Colonic mucosa (tissue), 4 donors: ENCODE measurements at regions not wholly inside any gene's neighbourhood (a gene's known extent, or its start where the extent isn't known, plus 50 kb on each side); places are given as distances from the start of the nearest gene placed in this dataset.

Experiments
- DNase-seq: peaks from one replicate; pipeline ENCODE4 v3.0.0-alpha.2; 2020
- H3K27ac ChIP-seq: fragments of 200-600 bp; one replicate; pipeline ENCODE4 v1.8.0; 2021
- H3K27me3 ChIP-seq: fragments of 200-600 bp; one replicate; pipeline ENCODE4 v1.8.0; 2021
- H3K36me3 ChIP-seq: fragments of 200-600 bp; one replicate; pipeline ENCODE4 v1.8.0; 2021
- H3K4me1 ChIP-seq: fragments of 200-600 bp; one replicate; pipeline ENCODE4 v1.8.0; 2021; ENCODE audit warnings: mild to moderate bottlenecking
- H3K4me3 ChIP-seq: fragments of 200-600 bp; one replicate; pipeline ENCODE4 v1.8.0; 2021
- H3K9ac ChIP-seq, 2 donors: one replicate each; pipeline ENCODE4 v1.7.0; 2013; ENCODE audit warnings: control low read depth in 2 of 2, low read depth in 2 of 2, low read length in 2 of 2
- H3K9me3 ChIP-seq: fragments of 200-600 bp; one replicate; pipeline ENCODE4 v1.8.0; 2021
- intact Hi-C: fragments of 100-400 bp; cut with DNase I; formaldehyde crosslinking; loops from one replicate; pipeline ENCODE4 v1.14.1; 2022
- TF ChIP-seq, protein P1 (sequence below): fragments of 200-600 bp; IDR thresholded peaks from one replicate; pipeline ENCODE4 v1.8.0; 2022; ENCODE audit warnings: antibody characterized with exemption, mild to moderate bottlenecking
- donor health status: healthy.
- donor health status: DM: no; HTN: no; CAD: no.
- donor health status: DM: no; HTN: no; CAD: no.

DNA sequence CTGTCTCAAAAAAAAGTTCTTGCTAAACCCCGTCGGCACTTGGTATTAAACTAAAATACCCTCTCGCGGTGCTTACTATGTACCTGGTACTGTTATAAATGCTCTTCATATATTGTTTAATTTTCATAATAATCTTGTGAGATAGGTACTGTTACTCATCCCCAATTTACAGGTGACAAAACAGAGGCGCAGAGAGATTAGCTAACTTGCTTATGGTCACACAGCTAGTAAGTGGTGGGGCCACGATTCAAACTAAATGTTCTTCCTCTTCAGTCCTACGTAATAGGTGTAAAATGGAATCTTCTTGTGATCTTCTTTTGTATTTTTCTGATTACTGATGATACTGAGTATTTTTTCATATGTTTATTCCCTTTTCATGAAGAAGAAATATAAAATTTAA, 51.3 kb downstream of the TET3 start:
- intact Hi-C loops, result no loop called here
- Histone ChIP-seq H3K27ac (no peak overlapping the region), H3K9ac (no peak overlapping the region), H3K9me3 (no peaks in the 10 kb centered on the region), H3K4me3 (no peak overlapping the region), H3K27me3 (no peaks in the 10 kb centered on the region), H3K4me1 (peaks cover 19% of the 10 kb centered on the region), H3K36me3 (no peaks in the 10 kb centered on the region)
- TF ChIP-seq, protein P1, sequence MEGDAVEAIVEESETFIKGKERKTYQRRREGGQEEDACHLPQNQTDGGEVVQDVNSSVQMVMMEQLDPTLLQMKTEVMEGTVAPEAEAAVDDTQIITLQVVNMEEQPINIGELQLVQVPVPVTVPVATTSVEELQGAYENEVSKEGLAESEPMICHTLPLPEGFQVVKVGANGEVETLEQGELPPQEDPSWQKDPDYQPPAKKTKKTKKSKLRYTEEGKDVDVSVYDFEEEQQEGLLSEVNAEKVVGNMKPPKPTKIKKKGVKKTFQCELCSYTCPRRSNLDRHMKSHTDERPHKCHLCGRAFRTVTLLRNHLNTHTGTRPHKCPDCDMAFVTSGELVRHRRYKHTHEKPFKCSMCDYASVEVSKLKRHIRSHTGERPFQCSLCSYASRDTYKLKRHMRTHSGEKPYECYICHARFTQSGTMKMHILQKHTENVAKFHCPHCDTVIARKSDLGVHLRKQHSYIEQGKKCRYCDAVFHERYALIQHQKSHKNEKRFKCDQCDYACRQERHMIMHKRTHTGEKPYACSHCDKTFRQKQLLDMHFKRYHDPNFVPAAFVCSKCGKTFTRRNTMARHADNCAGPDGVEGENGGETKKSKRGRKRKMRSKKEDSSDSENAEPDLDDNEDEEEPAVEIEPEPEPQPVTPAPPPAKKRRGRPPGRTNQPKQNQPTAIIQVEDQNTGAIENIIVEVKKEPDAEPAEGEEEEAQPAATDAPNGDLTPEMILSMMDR, result no peak
- DNase-seq, result no peak

DNA sequence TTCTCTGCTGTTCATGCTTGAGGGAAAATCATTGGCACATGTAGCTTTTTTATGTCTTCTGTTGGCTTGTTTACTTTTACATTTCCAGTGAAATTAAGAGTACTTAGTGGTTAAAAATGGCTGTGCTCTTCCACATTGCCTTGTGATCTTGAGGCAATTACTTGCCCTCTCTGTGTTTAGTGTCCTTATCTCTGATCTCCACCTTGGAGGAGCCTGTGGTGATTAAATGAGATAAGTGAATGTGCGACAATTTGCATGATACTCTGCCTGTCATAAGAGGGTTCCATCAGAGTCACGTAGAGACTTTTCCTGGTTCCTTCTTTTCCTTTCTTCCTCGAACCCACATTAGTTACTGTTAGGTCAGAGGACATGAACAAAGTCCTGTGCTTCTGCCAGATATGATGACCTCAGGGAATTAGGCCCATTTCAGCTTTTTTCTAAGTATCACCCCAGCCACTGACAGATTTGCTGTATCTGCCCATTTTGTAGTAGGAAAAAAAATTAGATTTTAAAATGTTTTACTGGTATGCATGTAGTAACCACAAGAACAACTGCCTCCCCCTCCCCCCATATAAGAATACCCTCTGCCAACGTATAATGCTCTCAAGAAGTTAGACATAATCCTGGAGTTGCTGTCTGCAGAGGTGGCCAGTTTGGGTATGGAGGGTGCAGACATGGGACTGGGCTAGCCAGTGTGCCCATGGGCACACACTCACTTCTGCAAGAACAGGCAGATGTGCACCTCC, 51.9 kb downstream of the TET3 start:
- no peak for DNase-seq
- H3K4me3 ChIP-seq, result no peak overlapping the region
- intact Hi-C loops, result no loop called here
- H3K9me3 ChIP-seq, result no peaks in the 10 kb centered on the region
- H3K4me1 ChIP-seq, result peaks cover 19% of the 10 kb centered on the region
- no peaks in the 10 kb centered on the region for H3K27me3 ChIP-seq
- no peaks in the 10 kb centered on the region for H3K36me3 ChIP-seq
- H3K27ac ChIP-seq, result peak overlapping the region; percentile 24
- TF ChIP-seq, protein P1, result no peak
- no peak overlapping the region for H3K9ac ChIP-seq

DNA sequence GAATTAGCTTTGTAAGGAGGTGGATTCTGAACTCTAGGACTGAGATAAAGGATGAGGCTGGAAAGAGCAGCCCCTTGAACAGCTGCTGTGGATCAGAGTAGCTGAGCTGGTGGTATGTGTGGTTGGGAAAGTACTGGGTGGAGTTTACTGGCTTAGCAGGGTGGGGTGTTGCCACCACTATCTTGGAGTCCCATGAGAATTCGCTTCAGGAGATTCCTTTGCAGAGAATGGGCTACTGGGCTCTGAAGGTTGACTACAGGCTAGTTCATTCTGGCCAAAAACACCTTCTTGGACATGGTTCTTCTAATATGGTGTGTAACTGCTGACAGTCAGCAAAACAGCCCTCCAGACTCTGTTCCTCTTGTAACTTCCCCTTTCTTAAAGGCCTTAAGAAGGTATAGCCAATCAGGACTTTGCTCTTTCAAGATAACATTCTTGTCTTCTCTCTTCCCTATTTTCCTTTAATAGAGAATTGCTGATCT, 52.7 kb downstream of the TET3 start:
- no peak for DNase-seq
- intact Hi-C loops, result no loop called here
- H3K4me3 ChIP-seq, result no peak overlapping the region
- H3K27ac ChIP-seq, result peak overlapping the region; percentile 24
- peaks cover 15% of the 10 kb centered on the region for H3K4me1 ChIP-seq
- no peaks in the 10 kb centered on the region for H3K9me3 ChIP-seq
- TF ChIP-seq, protein P1, result no peak
- no peaks in the 10 kb centered on the region for H3K36me3 ChIP-seq
- H3K27me3 ChIP-seq, result no peaks in the 10 kb centered on the region
- no peak overlapping the region for H3K9ac ChIP-seq

DNA sequence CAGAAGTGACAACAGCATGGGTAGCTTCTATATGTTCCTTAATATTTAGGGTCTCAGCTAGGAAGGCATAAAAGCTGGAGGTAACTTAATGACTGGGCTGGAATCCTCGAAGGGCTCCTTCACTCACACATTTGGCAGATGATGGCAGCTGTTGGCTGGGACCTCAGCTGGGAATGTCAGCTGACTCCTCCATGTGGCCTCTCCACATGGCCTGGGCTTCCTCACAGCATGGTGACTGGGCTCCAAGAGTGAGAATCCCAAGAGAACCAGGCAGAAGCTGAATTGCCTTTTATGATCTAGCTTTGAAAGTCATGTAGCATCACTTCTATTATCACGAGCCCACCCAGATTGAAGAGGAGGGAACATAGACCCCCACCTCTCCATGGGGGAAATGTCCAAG, 54.9 kb downstream of the TET3 start:
- H3K27me3 ChIP-seq, result no peaks in the 10 kb centered on the region
- no peak overlapping the region for H3K9ac ChIP-seq
- TF ChIP-seq, protein P1, result no peak
- peaks cover 7% of the 10 kb centered on the region for H3K4me1 ChIP-seq
- DNase-seq, result no peak
- H3K4me3 ChIP-seq, result no peak overlapping the region
- intact Hi-C loops, result no loop called here
- no peaks in the 10 kb centered on the region for H3K36me3 ChIP-seq
- no peak overlapping the region for H3K27ac ChIP-seq
- H3K9me3 ChIP-seq, result no peaks in the 10 kb centered on the region

DNA sequence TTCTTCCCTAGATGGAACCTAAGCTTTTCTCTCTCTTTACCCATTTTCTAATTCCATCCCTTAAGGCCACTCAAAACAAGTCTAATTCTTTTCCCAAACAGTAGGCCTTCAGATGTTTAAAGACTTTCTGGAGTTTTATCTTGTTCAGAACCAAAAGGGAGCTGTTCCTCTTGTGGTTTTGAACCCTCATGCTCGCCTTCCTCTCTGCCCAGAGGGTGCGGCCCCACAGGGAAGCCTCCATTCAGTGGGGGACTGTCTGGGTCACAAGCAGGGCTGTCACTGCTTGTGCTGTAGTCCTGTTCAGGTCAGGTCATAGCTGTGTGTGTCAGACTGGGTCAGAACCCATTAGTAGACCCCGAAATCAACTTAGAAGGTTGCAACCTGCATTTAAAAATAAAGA, 56.5 kb downstream of the TET3 start:
- DNase-seq, result no peak
- Histone ChIP-seq H3K36me3 (no peaks in the 10 kb centered on the region), H3K4me3 (no peak overlapping the region)

More for the DNA sequence above, 56.5 kb downstream of the TET3 start:
- Histone ChIP-seq H3K27ac (no peak overlapping the region), H3K9ac (no peak overlapping the region), H3K27me3 (no peaks in the 10 kb centered on the region), H3K9me3 (no peaks in the 10 kb centered on the region), H3K4me1 (peaks cover 7% of the 10 kb centered on the region)
- TF ChIP-seq, protein P1, result no peak
- intact Hi-C loops, result no loop called here
